ENCODE measurements at regions not wholly inside any gene's neighbourhood (a gene's known extent, or its start where the extent isn't known, plus 50 kb on each side); places are given as distances from the start of the nearest gene placed in this dataset.

DNA sequence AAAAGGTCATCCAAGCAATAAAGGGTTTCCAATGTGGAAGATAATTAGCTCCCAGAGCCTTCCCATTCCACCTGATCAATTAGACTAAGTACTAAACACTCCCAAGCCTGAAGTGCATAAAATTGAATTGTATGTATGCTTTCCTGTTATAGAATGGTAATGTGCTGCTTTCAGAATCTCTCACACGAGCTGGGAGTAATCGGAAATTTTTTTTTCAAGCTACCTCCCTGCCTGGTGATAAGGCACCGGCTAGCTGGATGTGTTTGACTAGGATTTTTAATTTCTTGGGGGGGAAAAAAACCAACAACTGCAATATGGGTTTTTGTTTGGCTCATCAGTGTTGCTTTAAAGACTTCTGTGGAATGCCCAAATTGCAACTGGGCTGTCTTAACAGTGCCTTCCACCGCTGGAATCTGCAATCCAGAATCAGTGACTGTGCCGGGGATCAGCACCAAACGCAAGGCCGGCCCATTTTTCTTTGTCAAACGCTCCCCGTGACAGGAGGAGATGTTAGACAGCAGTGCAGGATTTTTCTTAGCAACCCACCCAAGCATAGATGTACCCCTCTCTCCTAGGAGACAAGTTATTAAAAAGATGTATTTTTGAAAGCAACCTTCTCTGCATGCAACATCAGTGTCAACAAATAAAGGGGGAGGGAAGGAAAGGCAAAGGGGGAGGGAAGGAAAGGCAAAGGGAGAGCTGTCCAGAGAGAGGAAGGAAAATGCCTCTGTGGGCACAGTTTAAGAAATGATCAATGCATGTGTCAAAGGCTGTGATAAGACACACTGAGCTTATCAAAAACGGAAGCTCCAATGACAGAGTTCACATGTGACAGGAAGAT, 387.2 kb downstream of the NPIPA8 start:
- intact Hi-C loops (cut with micrococcal nuclease) = no loop called here
- Mint-ChIP-seq H3K4me1 (ENCODE audit: insufficient read depth, unreplicated experiment) (no peaks in the 10 kb centered on the region), H3K27ac (ENCODE audit: low read depth, unreplicated experiment) (no peak overlapping the region), H3K27me3 (ENCODE audit: insufficient read depth, unreplicated experiment) (no peaks in the 10 kb centered on the region), H3K9me3 (ENCODE audit: unreplicated experiment) (no peaks in the 10 kb centered on the region), H3K4me3 (ENCODE audit: unreplicated experiment) (no peak overlapping the region), H3K36me3 (ENCODE audit: insufficient read depth, unreplicated experiment) (no peaks in the 10 kb centered on the region)
- TF ChIP-seq, protein P1, sequence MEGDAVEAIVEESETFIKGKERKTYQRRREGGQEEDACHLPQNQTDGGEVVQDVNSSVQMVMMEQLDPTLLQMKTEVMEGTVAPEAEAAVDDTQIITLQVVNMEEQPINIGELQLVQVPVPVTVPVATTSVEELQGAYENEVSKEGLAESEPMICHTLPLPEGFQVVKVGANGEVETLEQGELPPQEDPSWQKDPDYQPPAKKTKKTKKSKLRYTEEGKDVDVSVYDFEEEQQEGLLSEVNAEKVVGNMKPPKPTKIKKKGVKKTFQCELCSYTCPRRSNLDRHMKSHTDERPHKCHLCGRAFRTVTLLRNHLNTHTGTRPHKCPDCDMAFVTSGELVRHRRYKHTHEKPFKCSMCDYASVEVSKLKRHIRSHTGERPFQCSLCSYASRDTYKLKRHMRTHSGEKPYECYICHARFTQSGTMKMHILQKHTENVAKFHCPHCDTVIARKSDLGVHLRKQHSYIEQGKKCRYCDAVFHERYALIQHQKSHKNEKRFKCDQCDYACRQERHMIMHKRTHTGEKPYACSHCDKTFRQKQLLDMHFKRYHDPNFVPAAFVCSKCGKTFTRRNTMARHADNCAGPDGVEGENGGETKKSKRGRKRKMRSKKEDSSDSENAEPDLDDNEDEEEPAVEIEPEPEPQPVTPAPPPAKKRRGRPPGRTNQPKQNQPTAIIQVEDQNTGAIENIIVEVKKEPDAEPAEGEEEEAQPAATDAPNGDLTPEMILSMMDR (IDR thresholded peaks at IDR 0.05; ENCODE audit: unreplicated experiment) = no peak
- DNase-seq (ENCODE audit: unreplicated experiment) = no peak
- POLR2A ChIA-PET = no interaction called here
- BruUV-seq (replicated peaks) = no TSS peak
- CTCF ChIA-PET = interaction anchor here (1.1 kb wide), 1 partner anchor 33 kb away, joined by 3 read pairs; no protein-coding TSS in a partner anchor

GRCh38 chr16:17947637-17948036, 388.9 kb downstream of the NPIPA8 start:
- no TSS peak for BruUV-seq (replicated peaks)
- intact Hi-C loops (cut with micrococcal nuclease) = no loop called here
- Mint-ChIP-seq H3K36me3 (ENCODE audit: insufficient read depth, unreplicated experiment) (no peaks in the 10 kb centered on the region), H3K27ac (ENCODE audit: low read depth, unreplicated experiment) (no peak overlapping the region), H3K9me3 (ENCODE audit: unreplicated experiment) (peaks cover 5% of the 10 kb centered on the region), H3K4me1 (ENCODE audit: insufficient read depth, unreplicated experiment) (no peaks in the 10 kb centered on the region), H3K4me3 (ENCODE audit: unreplicated experiment) (no peak overlapping the region), H3K27me3 (ENCODE audit: insufficient read depth, unreplicated experiment) (no peaks in the 10 kb centered on the region)
- DNase-seq (ENCODE audit: unreplicated experiment) = no peak
- TF ChIP-seq, protein P1 (IDR thresholded peaks at IDR 0.05; ENCODE audit: unreplicated experiment) = no peak
- POLR2A ChIA-PET = no interaction called here
- CTCF ChIA-PET = no interaction called here

- peaks cover 5% of the 10 kb centered on the region for H3K9me3 Mint-ChIP-seq (ENCODE audit: unreplicated experiment)
- ChIA-PET CTCF (interaction anchor here (1.3 kb wide), 1 partner anchor 15 kb away, joined by 3 read pairs; no protein-coding TSS in a partner anchor), POLR2A (no interaction called here)
- BruUV-seq (replicated peaks) = no TSS peak
- intact Hi-C loops (cut with micrococcal nuclease) = no loop called here
- no peaks in the 10 kb centered on the region for H3K36me3 Mint-ChIP-seq (ENCODE audit: insufficient read depth, unreplicated experiment)
- no peaks in the 10 kb centered on the region for H3K4me1 Mint-ChIP-seq (ENCODE audit: insufficient read depth, unreplicated experiment)
- DNase-seq (ENCODE audit: unreplicated experiment) = no peak
- no peak overlapping the region for H3K4me3 Mint-ChIP-seq (ENCODE audit: unreplicated experiment)
- TF ChIP-seq, protein P1 (IDR thresholded peaks at IDR 0.05; ENCODE audit: unreplicated experiment) = no peak
- no peaks in the 10 kb centered on the region for H3K27me3 Mint-ChIP-seq (ENCODE audit: insufficient read depth, unreplicated experiment)
- H3K27ac Mint-ChIP-seq (ENCODE audit: low read depth, unreplicated experiment) = no peak overlapping the region
These were observed 389.4 kb downstream of the NPIPA8 start for GRCh38 chr16:17947165-17947564.

DNA sequence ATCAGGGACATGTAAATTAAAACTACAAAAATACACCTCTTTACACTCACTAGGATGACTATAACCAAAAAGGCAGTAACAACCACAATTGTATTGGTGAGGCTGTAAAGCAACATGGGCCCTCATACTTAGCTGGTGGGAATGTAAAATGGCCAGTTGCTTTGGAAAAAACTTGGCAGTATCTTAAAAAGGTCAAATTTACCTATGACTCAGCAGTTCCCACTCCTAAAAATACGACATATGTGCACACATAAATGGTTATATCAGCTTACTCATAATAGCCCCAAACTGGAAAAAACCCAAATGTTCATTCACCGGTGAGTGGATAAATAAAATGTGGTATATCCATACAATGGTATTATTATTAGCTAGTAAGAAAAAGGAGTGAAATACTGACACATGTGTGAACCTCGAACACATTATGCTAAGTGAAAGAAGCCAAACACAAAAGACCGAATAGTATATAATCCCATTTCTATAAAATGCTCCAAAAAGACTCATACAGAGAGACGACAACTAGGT, 391.4 kb downstream of the NPIPA8 start:
- POLR2A ChIA-PET = no interaction called here
- DNase-seq (ENCODE audit: unreplicated experiment) = no peak
- Mint-ChIP-seq H3K4me3 (ENCODE audit: unreplicated experiment) (no peak overlapping the region), H3K9me3 (ENCODE audit: unreplicated experiment) (peaks cover 5% of the 10 kb centered on the region), H3K36me3 (ENCODE audit: insufficient read depth, unreplicated experiment) (no peaks in the 10 kb centered on the region), H3K27ac (ENCODE audit: low read depth, unreplicated experiment) (no peak overlapping the region), H3K27me3 (ENCODE audit: insufficient read depth, unreplicated experiment) (no peaks in the 10 kb centered on the region), H3K4me1 (ENCODE audit: insufficient read depth, unreplicated experiment) (no peaks in the 10 kb centered on the region)
- CTCF ChIA-PET = no interaction called here
- no TSS peak for BruUV-seq (replicated peaks)
- TF ChIP-seq, protein P1 (IDR thresholded peaks at IDR 0.05; ENCODE audit: unreplicated experiment) = no peak
- intact Hi-C loops (cut with micrococcal nuclease) = no loop called here

All from MCF 10A (cell line).